ENCODE measurements at regions not wholly inside any gene's neighbourhood (a gene's known extent, or its start where the extent isn't known, plus 50 kb on each side); places are given as distances from the start of the nearest gene placed in this dataset.
"Not testable (repeated sequence)": the region's sequence is repeated elsewhere in the genome, so short reads cannot be mapped to it uniquely, and the experiment has no call there.

DNA sequence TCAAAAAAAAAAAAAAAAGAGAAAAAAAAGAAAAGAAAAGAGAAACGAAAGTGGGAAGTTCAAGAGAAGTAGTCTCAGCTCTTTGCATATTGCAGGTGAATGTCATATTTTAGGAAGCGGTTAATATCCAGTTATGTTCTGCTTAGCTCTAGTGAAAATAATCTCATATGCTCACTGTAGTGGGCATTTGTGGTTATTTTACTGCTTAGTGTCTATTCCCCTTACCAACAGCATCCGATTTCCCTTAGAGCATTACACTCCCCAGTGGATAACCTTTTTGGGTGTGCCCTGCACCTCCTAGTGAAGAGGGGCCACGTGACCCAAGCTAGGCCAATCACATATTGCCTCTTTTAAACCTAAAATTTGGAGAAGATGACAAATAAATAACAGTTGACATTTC is 111.2 kb upstream of the ZNF827 start:
- peak; percentile 23 for DNase-seq (ENCODE audit: low spot score)
- TF ChIP-seq, protein P1, sequence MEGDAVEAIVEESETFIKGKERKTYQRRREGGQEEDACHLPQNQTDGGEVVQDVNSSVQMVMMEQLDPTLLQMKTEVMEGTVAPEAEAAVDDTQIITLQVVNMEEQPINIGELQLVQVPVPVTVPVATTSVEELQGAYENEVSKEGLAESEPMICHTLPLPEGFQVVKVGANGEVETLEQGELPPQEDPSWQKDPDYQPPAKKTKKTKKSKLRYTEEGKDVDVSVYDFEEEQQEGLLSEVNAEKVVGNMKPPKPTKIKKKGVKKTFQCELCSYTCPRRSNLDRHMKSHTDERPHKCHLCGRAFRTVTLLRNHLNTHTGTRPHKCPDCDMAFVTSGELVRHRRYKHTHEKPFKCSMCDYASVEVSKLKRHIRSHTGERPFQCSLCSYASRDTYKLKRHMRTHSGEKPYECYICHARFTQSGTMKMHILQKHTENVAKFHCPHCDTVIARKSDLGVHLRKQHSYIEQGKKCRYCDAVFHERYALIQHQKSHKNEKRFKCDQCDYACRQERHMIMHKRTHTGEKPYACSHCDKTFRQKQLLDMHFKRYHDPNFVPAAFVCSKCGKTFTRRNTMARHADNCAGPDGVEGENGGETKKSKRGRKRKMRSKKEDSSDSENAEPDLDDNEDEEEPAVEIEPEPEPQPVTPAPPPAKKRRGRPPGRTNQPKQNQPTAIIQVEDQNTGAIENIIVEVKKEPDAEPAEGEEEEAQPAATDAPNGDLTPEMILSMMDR (IDR thresholded peaks at IDR 0.05; ENCODE audit: extremely low read depth, missing control alignments) = no peak

GRCh38 chr4:146047768-146048167 is 109.1 kb upstream of the ZNF827 start:
- not testable (repeated sequence) for DNase-seq (ENCODE audit: low spot score)

DNA sequence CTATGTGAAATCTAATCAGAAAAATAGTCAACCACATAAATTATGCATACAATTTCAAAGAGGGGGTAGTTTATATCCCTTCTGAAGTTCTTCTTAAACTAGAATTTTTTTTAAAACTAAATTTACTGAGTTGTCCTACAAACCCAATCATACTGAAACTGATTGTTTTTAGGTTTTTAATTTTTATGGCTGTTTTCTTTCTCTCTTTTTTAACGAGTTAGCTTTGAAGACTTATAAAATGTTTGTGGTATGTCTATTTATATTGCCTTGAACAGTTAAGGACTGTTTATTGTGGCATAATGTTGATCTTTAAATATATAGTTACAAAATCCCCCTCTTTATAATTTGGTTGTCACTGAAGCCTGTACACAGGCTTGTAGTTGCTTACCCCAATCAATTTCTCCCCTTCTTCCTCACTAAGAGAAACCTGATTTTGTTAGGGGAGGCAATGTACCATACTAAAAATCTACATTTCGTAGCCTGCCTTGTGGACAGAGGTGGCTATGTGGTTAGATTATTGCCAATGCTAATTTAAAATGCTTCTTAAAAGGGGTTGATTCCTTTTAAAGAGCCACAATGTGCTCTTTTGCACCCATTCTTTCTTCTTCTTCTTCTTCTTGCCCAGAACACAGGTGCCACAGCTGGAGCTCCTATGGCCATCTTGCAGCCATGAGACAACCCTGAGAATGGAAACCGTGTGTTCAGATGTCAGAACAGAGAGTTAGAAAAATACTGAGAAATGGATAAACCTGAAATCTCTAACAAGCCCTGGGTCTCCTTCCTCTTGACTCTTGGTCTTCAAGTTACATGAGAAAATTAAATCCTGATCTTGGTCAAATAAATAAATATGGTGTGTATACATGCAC is 102.7 kb upstream of the ZNF827 start:
- no peak for DNase-seq (ENCODE audit: low spot score)
- TF ChIP-seq, protein P1 (IDR thresholded peaks at IDR 0.05; ENCODE audit: extremely low read depth, missing control alignments) = no peak

- DNase-seq (ENCODE audit: low spot score) = no peak
- TF ChIP-seq, protein P1 (IDR thresholded peaks at IDR 0.05; ENCODE audit: extremely low read depth, missing control alignments) = no peak
Observed at GRCh38 chr4:146040623-146041022, 102.0 kb upstream of the ZNF827 start.

GRCh38 chr4:146033149-146033548 is 94.5 kb upstream of the ZNF827 start:
- DNase-seq (ENCODE audit: low spot score) = no peak
- TF ChIP-seq, protein P1 (IDR thresholded peaks at IDR 0.05; ENCODE audit: extremely low read depth, missing control alignments) = no peak

- TF ChIP-seq, protein P1 (IDR thresholded peaks at IDR 0.05; ENCODE audit: extremely low read depth, missing control alignments) = no peak
- no peak for DNase-seq (ENCODE audit: low spot score)
Observed at GRCh38 chr4:146032234-146032860, 93.7 kb upstream of the ZNF827 start.

GRCh38 chr4:146029939-146030710 is 91.5 kb upstream of the ZNF827 start:
- peak; percentile 56 for DNase-seq (ENCODE audit: low spot score)
- TF ChIP-seq, protein P1 (IDR thresholded peaks at IDR 0.05; ENCODE audit: extremely low read depth, missing control alignments) = no peak

All from GM20000 (cell line).